ENCODE measurements at regions not wholly inside any gene's neighbourhood (a gene's known extent, or its start where the extent isn't known, plus 50 kb on each side); places are given as distances from the start of the nearest gene placed in this dataset.

GRCh38 chr2:154589514-154589913, 109.0 kb upstream of the KCNJ3 start:
- no peak for DNase-seq (ENCODE audit: extremely low read depth in 1 of 4, low spot score in 3 of 4)
- H2AFZ ChIP-seq (ENCODE audit: low read depth, low read length): no peak overlapping the region
- ChIA-PET CTCF (ENCODE audit: low intra/inter-chr PET ratio) (no interaction called here), POLR2A (interaction anchor here (0.8 kb wide), 1 partner anchor 37 kb away, joined by 3 read pairs; no protein-coding TSS in a partner anchor)
- in situ Hi-C loops (cut with MboI) (no loop called here), intact Hi-C loops (cut with micrococcal nuclease) (no loop called here)
- no peak overlapping the region for H3K9ac ChIP-seq (ENCODE audit: insufficient read depth in 1 of 2, low read depth in 2 of 2, low read length in 2 of 2)
- H3K9me1 ChIP-seq (ENCODE audit: control insufficient read depth, insufficient read depth, low read length): no peaks in the 10 kb centered on the region
- no peak overlapping the region for H3K4me2 ChIP-seq (ENCODE audit: insufficient read depth, low read length)
- no peaks in the 10 kb centered on the region for H3K79me2 ChIP-seq (ENCODE audit: control insufficient read depth, insufficient read depth, low read length)
- no peak for ATAC-seq
- no peak overlapping the region for H3K4me3 ChIP-seq
- no peaks in the 10 kb centered on the region for H3K4me1 ChIP-seq (replicated peaks in 1 of 2; ENCODE audit: control insufficient read depth in 2 of 2, insufficient read depth in 2 of 2, low read length in 2 of 2)
- no peaks in the 10 kb centered on the region for H3K36me3 ChIP-seq (ENCODE audit: control insufficient read depth, insufficient read depth, low read length)
- H4K20me1 ChIP-seq (replicated peaks; ENCODE audit: control insufficient read depth, insufficient read depth, low read length): no peaks in the 10 kb centered on the region
- TF ChIP-seq RREB1 (CRISPR knock-in tag; IDR thresholded peaks at IDR 0.05): no peak
- no peak for TF ChIP-seq RBM39 (optimal IDR thresholded peaks at IDR 0.05; ENCODE audit: low read depth, low read length)
- TF ChIP-seq MYC (IDR thresholded peaks at IDR 0.05; ENCODE audit: low read depth, low read length): no peak
- TF ChIP-seq MYC (CRISPR knock-in tag; IDR thresholded peaks at IDR 0.05; ENCODE audit: borderline replicate concordance, low read depth): no peak
- no peak for TF ChIP-seq IRF9 (tag; IDR thresholded peaks at IDR 0.05)
- no peak for TF ChIP-seq NFE2 (IDR thresholded peaks at IDR 0.05; ENCODE audit: low read depth)
- TF ChIP-seq NONO (IDR thresholded peaks at IDR 0.05; ENCODE audit: low read depth in 2 of 2, low read length in 1 of 2): no peak
- TF ChIP-seq HDAC3 (IDR thresholded peaks at IDR 0.05; ENCODE audit: borderline replicate concordance, partially characterized antibody): no peak
- TF ChIP-seq LCOR (CRISPR knock-in tag; IDR thresholded peaks at IDR 0.05): no peak
- no peak for TF ChIP-seq HDAC2 (IDR thresholded peaks at IDR 0.05)
- TF ChIP-seq ZNF668 (CRISPR knock-in tag; IDR thresholded peaks at IDR 0.05): no peak
- TF ChIP-seq OTX1 (CRISPR knock-in tag; IDR thresholded peaks at IDR 0.05): no peak
- TF ChIP-seq MAFK (IDR thresholded peaks at IDR 0.05; ENCODE audit: low read length): no peak
- TF ChIP-seq SMARCB1 (IDR thresholded peaks at IDR 0.05; ENCODE audit: insufficient read length, low read depth): no peak
- no peak for TF ChIP-seq SIX5 (IDR thresholded peaks at IDR 0.05; ENCODE audit: borderline replicate concordance in 1 of 2, insufficient read depth in 1 of 2, low read depth in 1 of 2, low read length in 2 of 2)
- no peak for TF ChIP-seq KHSRP (IDR thresholded peaks at IDR 0.05)
- no peak for TF ChIP-seq TCFL5 (CRISPR knock-in tag; conservative IDR thresholded peaks at IDR 0.05)
- no peak for TF ChIP-seq MLLT1 (IDR thresholded peaks at IDR 0.05)
- H3K9me3 ChIP-seq (replicated peaks; ENCODE audit: control insufficient read depth, insufficient read depth, low read depth, low read length): 0 out of 2 replicates have a peak, but pooled peaks cover 2% of the 10 kb centered on the region
- H3K27me3 ChIP-seq (ENCODE audit: control insufficient read depth in 2 of 2, insufficient read depth in 2 of 2, low read length in 2 of 2): no peaks in the 10 kb centered on the region
- no peak overlapping the region for H3K27ac ChIP-seq (ENCODE audit: extremely low read depth, low read depth, low read length)
- no TSS peak for BruUV-seq (replicated peaks)
- FAIRE-seq: no peak

Measured in K562 (cell line).